ENCODE measurements at regions not wholly inside any gene's neighbourhood (a gene's known extent, or its start where the extent isn't known, plus 50 kb on each side); places are given as distances from the start of the nearest gene placed in this dataset.

DNA sequence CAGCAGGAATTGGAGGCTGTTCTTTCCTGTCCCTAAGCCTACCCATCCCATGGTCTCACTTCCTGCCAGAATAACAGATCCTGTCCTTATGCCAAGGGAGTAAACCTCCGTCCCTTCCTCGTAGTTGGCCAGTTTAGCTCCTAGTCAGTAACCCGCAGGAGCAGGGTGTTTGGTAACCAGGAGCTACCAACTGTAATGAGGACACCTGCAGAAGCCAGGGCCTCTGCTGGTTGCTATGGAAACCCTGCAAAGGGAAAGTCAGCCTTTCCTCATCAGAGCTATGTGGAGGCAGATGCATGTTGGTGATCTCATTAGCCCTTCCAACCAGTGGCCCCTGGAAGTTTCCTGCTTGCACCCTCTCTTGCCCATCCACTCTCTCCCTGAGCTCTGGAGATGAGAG is 368.2 kb upstream of the SULF2 start:
- TF ChIP-seq, protein P1, sequence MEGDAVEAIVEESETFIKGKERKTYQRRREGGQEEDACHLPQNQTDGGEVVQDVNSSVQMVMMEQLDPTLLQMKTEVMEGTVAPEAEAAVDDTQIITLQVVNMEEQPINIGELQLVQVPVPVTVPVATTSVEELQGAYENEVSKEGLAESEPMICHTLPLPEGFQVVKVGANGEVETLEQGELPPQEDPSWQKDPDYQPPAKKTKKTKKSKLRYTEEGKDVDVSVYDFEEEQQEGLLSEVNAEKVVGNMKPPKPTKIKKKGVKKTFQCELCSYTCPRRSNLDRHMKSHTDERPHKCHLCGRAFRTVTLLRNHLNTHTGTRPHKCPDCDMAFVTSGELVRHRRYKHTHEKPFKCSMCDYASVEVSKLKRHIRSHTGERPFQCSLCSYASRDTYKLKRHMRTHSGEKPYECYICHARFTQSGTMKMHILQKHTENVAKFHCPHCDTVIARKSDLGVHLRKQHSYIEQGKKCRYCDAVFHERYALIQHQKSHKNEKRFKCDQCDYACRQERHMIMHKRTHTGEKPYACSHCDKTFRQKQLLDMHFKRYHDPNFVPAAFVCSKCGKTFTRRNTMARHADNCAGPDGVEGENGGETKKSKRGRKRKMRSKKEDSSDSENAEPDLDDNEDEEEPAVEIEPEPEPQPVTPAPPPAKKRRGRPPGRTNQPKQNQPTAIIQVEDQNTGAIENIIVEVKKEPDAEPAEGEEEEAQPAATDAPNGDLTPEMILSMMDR (IDR thresholded peaks at IDR 0.05 in 2 of 3, conservative IDR thresholded peaks at IDR 0.05 in 1 of 3; ENCODE audit: control insufficient read depth in 2 of 3, extremely low read depth in 1 of 3, insufficient read depth in 1 of 3, low read depth in 3 of 3, low read length in 3 of 3): no peak
- TF ChIP-seq CREB1 (IDR thresholded peaks at IDR 0.05; ENCODE audit: low read depth) (no peak), CREM (IDR thresholded peaks at IDR 0.05; ENCODE audit: low read depth) (no peak), TARDBP (IDR thresholded peaks at IDR 0.05; ENCODE audit: borderline replicate concordance) (no peak), GABPA (IDR thresholded peaks at IDR 0.05; ENCODE audit: low read depth) (no peak), CBFB (IDR thresholded peaks at IDR 0.05; ENCODE audit: low read depth) (no peak), ZNF384 (IDR thresholded peaks at IDR 0.05; ENCODE audit: borderline replicate concordance, low read depth, low read length) (no peak), YY1 (IDR thresholded peaks at IDR 0.05; ENCODE audit: low read depth, low read length) (no peak), SREBF2 (IDR thresholded peaks at IDR 0.05; ENCODE audit: low read length) (no peak)
- TF ChIP-seq, protein P2, sequence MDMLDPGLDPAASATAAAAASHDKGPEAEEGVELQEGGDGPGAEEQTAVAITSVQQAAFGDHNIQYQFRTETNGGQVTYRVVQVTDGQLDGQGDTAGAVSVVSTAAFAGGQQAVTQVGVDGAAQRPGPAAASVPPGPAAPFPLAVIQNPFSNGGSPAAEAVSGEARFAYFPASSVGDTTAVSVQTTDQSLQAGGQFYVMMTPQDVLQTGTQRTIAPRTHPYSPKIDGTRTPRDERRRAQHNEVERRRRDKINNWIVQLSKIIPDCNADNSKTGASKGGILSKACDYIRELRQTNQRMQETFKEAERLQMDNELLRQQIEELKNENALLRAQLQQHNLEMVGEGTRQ (IDR thresholded peaks at IDR 0.05; ENCODE audit: borderline replicate concordance, low read depth, low read length): no peak
- TF ChIP-seq, protein P3, sequence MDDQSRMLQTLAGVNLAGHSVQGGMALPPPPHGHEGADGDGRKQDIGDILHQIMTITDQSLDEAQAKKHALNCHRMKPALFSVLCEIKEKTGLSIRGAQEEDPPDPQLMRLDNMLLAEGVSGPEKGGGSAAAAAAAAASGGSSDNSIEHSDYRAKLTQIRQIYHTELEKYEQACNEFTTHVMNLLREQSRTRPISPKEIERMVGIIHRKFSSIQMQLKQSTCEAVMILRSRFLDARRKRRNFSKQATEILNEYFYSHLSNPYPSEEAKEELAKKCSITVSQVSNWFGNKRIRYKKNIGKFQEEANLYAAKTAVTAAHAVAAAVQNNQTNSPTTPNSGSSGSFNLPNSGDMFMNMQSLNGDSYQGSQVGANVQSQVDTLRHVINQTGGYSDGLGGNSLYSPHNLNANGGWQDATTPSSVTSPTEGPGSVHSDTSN (IDR thresholded peaks at IDR 0.05; ENCODE audit: insufficient replicate concordance, low read depth, low read length): no peak
- TF ChIP-seq, protein P4, sequence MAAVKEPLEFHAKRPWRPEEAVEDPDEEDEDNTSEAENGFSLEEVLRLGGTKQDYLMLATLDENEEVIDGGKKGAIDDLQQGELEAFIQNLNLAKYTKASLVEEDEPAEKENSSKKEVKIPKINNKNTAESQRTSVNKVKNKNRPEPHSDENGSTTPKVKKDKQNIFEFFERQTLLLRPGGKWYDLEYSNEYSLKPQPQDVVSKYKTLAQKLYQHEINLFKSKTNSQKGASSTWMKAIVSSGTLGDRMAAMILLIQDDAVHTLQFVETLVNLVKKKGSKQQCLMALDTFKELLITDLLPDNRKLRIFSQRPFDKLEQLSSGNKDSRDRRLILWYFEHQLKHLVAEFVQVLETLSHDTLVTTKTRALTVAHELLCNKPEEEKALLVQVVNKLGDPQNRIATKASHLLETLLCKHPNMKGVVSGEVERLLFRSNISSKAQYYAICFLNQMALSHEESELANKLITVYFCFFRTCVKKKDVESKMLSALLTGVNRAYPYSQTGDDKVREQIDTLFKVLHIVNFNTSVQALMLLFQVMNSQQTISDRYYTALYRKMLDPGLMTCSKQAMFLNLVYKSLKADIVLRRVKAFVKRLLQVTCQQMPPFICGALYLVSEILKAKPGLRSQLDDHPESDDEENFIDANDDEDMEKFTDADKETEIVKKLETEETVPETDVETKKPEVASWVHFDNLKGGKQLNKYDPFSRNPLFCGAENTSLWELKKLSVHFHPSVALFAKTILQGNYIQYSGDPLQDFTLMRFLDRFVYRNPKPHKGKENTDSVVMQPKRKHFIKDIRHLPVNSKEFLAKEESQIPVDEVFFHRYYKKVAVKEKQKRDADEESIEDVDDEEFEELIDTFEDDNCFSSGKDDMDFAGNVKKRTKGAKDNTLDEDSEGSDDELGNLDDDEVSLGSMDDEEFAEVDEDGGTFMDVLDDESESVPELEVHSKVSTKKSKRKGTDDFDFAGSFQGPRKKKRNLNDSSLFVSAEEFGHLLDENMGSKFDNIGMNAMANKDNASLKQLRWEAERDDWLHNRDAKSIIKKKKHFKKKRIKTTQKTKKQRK (IDR thresholded peaks at IDR 0.05; ENCODE audit: low read depth, low read length): no peak
- TF ChIP-seq, protein P5, sequence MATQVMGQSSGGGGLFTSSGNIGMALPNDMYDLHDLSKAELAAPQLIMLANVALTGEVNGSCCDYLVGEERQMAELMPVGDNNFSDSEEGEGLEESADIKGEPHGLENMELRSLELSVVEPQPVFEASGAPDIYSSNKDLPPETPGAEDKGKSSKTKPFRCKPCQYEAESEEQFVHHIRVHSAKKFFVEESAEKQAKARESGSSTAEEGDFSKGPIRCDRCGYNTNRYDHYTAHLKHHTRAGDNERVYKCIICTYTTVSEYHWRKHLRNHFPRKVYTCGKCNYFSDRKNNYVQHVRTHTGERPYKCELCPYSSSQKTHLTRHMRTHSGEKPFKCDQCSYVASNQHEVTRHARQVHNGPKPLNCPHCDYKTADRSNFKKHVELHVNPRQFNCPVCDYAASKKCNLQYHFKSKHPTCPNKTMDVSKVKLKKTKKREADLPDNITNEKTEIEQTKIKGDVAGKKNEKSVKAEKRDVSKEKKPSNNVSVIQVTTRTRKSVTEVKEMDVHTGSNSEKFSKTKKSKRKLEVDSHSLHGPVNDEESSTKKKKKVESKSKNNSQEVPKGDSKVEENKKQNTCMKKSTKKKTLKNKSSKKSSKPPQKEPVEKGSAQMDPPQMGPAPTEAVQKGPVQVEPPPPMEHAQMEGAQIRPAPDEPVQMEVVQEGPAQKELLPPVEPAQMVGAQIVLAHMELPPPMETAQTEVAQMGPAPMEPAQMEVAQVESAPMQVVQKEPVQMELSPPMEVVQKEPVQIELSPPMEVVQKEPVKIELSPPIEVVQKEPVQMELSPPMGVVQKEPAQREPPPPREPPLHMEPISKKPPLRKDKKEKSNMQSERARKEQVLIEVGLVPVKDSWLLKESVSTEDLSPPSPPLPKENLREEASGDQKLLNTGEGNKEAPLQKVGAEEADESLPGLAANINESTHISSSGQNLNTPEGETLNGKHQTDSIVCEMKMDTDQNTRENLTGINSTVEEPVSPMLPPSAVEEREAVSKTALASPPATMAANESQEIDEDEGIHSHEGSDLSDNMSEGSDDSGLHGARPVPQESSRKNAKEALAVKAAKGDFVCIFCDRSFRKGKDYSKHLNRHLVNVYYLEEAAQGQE (IDR thresholded peaks at IDR 0.05; ENCODE audit: low read depth, low read length): no peak
